HCT116 (cell line): ENCODE measurements at regions not wholly inside any gene's neighbourhood (a gene's known extent, or its start where the extent isn't known, plus 50 kb on each side); places are given as distances from the start of the nearest gene placed in this dataset.

Experiments used
- ATAC-seq: fragments of 200-7000 bp; cut with Tn5 transposase; 2 replicates; pipeline ENCODE4 v1.9.1; 2020; ENCODE audit warnings: mild to moderate bottlenecking, moderate library complexity
- BruUV-seq: library from RNA; stranded (reverse); fragments of 400-500 nt; replicated peaks from 2 replicates; lab custom pipeline; 2021; lab: Mats Ljungman, UMichigan
- CTCF ChIA-PET: fragments of 300-600 bp; sonication (Branson Sonifier 250); formaldehyde crosslinking; loops from one replicate; lab custom pipeline; 2021; ENCODE audit warnings: antibody characterized with exemption; lab: Charles Lee
- POLR2A ChIA-PET: fragments of 300-600, 350-600 bp; sonication (Branson Sonifier 250); formaldehyde crosslinking; loops from one replicate; lab custom pipeline; 2021; ENCODE audit warnings: antibody characterized with exemption; lab: Charles Lee
- RAD21 ChIA-PET, 2 experiments: fragments of 300-600 bp; sonication (Branson Sonifier 250); formaldehyde crosslinking; loops; one replicate each; lab custom pipeline; 2023; ENCODE audit warnings: low total read pairs in 2 of 2; ENCODE audit not compliant: uncharacterized antibody in 2 of 2, unreplicated experiment in 2 of 2, low non-redundant PET in 1 of 2; lab: Charles Lee
- DNase-seq: peaks from one replicate; pipeline ENCODE4 v3.0.0-alpha.2; 2010; ENCODE audit warnings: low read depth, low spot score
- H2AFZ ChIP-seq: fragments of 200-600 bp; shearing (Covaris generic), sonication (generic); 2 replicates; pipeline ENCODE4 v1.6.1; 2017; ENCODE audit warnings: low read depth, mixed run types, mixed read lengths, antibody characterized with exemption, low read length; ENCODE audit not compliant: poor library complexity, severe bottlenecking
- H3K27ac ChIP-seq: 2 replicates; pipeline ENCODE4 v1.5.1; 2012; ENCODE audit warnings: low read depth, low read length
- H3K27me3 ChIP-seq: fragments of 200-600 bp; sonication (generic); 2 replicates; pipeline ENCODE4 v1.6.1; 2016; ENCODE audit warnings: mixed run types, low read length, mixed read lengths; ENCODE audit not compliant: insufficient read depth
- H3K36me3 ChIP-seq, 2 experiments: fragments of 200-500 bp in 1 of 2; fragments of 200-600 bp in 1 of 2; sonication (Bioruptor generic) in 1 of 2; sonication (generic) in 1 of 2; 2 replicates each; pipeline versions ENCODE4 v1.5.1 to v1.6.1; 2014 to 2016; ENCODE audit warnings: low read length in 2 of 2, inconsistent platforms in 1 of 2, mixed read lengths in 1 of 2, mixed run types in 1 of 2; ENCODE audit not compliant: insufficient read depth in 2 of 2, control insufficient read depth in 1 of 2
- H3K4me1 ChIP-seq, 2 experiments: fragments of 200-600 bp in 1 of 2; sonication (generic) in 1 of 2; 2 replicates each; pipeline versions ENCODE4 v1.5.1 to v1.6.1; 2012 to 2017; ENCODE audit warnings: low read length in 2 of 2, inconsistent platforms in 1 of 2, mild to moderate bottlenecking in 1 of 2, mixed read lengths in 1 of 2, mixed run types in 1 of 2, moderate library complexity in 1 of 2; ENCODE audit not compliant: insufficient read depth in 2 of 2, control insufficient read depth in 1 of 2
- H3K4me2 ChIP-seq: fragments of 200-600 bp; sonication (generic); 2 replicates; pipeline ENCODE4 v1.6.1; 2017; ENCODE audit warnings: mixed run types, low read length, mixed read lengths
- H3K4me3 ChIP-seq, 2 experiments: fragments of 200-600 bp in 1 of 2; sonication (generic) in 1 of 2; replicated peaks in 1 of 2; 2 replicates each; pipeline ENCODE4 v1.5.1; 2011 to 2016; ENCODE audit warnings: low read length in 2 of 2, control low read depth in 1 of 2, low read depth in 1 of 2, mild to moderate bottlenecking in 1 of 2, mixed read lengths in 1 of 2, mixed run types in 1 of 2
- H3K79me2 ChIP-seq: fragments of 200-600 bp; sonication (generic); 2 replicates; pipeline ENCODE4 v1.6.1; 2017; ENCODE audit warnings: mild to moderate bottlenecking, mixed run types, low read length, moderate library complexity, mixed read lengths; ENCODE audit not compliant: insufficient read depth
- H3K9ac ChIP-seq: fragments of 200-600 bp; sonication (generic); 2 replicates; pipeline ENCODE4 v1.6.1; 2016; ENCODE audit warnings: low read length, mixed read lengths
- H3K9me2 ChIP-seq: fragments of 200-600 bp; sonication (generic), shearing (Covaris generic); 2 replicates; pipeline ENCODE4 v1.6.1; 2017; ENCODE audit warnings: mixed run types, mild to moderate bottlenecking, moderate library complexity; ENCODE audit not compliant: insufficient read depth
- H3K9me3 ChIP-seq, 2 experiments: fragments of 200-500 bp in 1 of 2; fragments of 200-600 bp in 1 of 2; sonication (Bioruptor generic) in 1 of 2; sonication (generic) in 1 of 2; 2 replicates each; pipeline ENCODE4 v1.6.1; 2014 to 2017; ENCODE audit warnings: low read length in 2 of 2, mixed read lengths in 2 of 2, inconsistent platforms in 1 of 2, low read depth in 1 of 2, mild to moderate bottlenecking in 1 of 2, mixed run types in 1 of 2, moderate library complexity in 1 of 2; ENCODE audit not compliant: control insufficient read depth in 1 of 2, insufficient read depth in 1 of 2
- H4K20me1 ChIP-seq: fragments of 200-600 bp; sonication (generic), shearing (Covaris generic); 2 replicates; pipeline ENCODE4 v1.6.1; 2017; ENCODE audit warnings: mixed run types, mild to moderate bottlenecking, moderate library complexity; ENCODE audit not compliant: insufficient read depth
- ATF3 ChIP-seq: IDR thresholded peaks from 2 replicates; pipeline ENCODE4 v1.6.1; 2012
- CBX3 ChIP-seq: IDR thresholded peaks from 2 replicates; pipeline ENCODE4 v1.6.1; 2012; ENCODE audit warnings: low read depth
- ELF1 ChIP-seq: IDR thresholded peaks from 2 replicates; pipeline ENCODE4 v1.6.1; 2012; ENCODE audit warnings: low read depth, borderline replicate concordance
- EZH2 ChIP-seq: fragments of 200-600 bp; sonication (generic); IDR thresholded peaks from 2 replicates; pipeline ENCODE4 v1.6.1; 2017; ENCODE audit warnings: antibody characterized with exemption, mixed run types
- EZH2phosphoT487 ChIP-seq: fragments of 200-600 bp; IDR thresholded peaks from 2 replicates; pipeline ENCODE4 v1.6.1; 2018; ENCODE audit warnings: antibody characterized with exemption, borderline replicate concordance
- JUND ChIP-seq: IDR thresholded peaks from 2 replicates; pipeline ENCODE4 v1.6.1; 2012
- MAX ChIP-seq: IDR thresholded peaks from 2 replicates; pipeline ENCODE4 v1.6.1; 2012
- POLR2AphosphoS5 ChIP-seq: IDR thresholded peaks from 2 replicates; pipeline ENCODE4 v1.6.1; 2011; ENCODE audit warnings: mild to moderate bottlenecking, low read depth, low read length, moderate library complexity
- SP1 ChIP-seq: IDR thresholded peaks from 2 replicates; pipeline ENCODE4 v1.6.1; 2012; ENCODE audit warnings: low read depth
- SRF ChIP-seq: IDR thresholded peaks from 2 replicates; pipeline ENCODE4 v1.6.1; 2012; ENCODE audit warnings: low read depth
- TCF7L2 ChIP-seq: IDR thresholded peaks from 2 replicates; pipeline ENCODE4 v1.7.0; 2011; ENCODE audit warnings: borderline replicate concordance, inconsistent platforms; ENCODE audit not compliant: insufficient read depth, insufficient read length; ENCODE audit errors: extremely low read depth
- YY1 ChIP-seq: IDR thresholded peaks from 2 replicates; pipeline ENCODE4 v1.6.1; 2011; ENCODE audit warnings: low read length, low read depth, moderate library complexity, mild to moderate bottlenecking; ENCODE audit not compliant: insufficient replicate concordance; ENCODE audit errors: extremely low read depth
- ZBTB33 ChIP-seq: IDR thresholded peaks from 2 replicates; pipeline ENCODE4 v1.6.1; 2011; ENCODE audit warnings: mild to moderate bottlenecking, low read length, moderate library complexity; ENCODE audit not compliant: insufficient replicate concordance; ENCODE audit errors: extremely low read depth
- ZFX ChIP-seq: fragments of 450-650 bp; IDR thresholded peaks from 2 replicates; pipeline ENCODE4 v1.6.1; 2017
- ZNF274 ChIP-seq: fragments of 200-500 bp; sonication (Bioruptor generic); IDR thresholded peaks from 2 replicates; pipeline ENCODE4 v1.6.1; 2014; ENCODE audit warnings: mild to moderate bottlenecking, low read depth, low read length, inconsistent platforms
- intact Hi-C: fragments of 100-400 bp; cut with micrococcal nuclease; formaldehyde crosslinking; loops from 2 replicates; pipeline ENCODE4 v1.10.0; 2022

GRCh38 chrX:6660567-6661264 is 125.8 kb upstream of the VCX3A start (continued):
- TF ChIP-seq ZBTB33 = no peak
- no peak for TF ChIP-seq ZFX
- no peak for TF ChIP-seq JUND
- no peak for TF ChIP-seq EZH2
- TF ChIP-seq SRF = no peak
- no peak for TF ChIP-seq ELF1
- TF ChIP-seq TCF7L2 = no peak
- TF ChIP-seq, all 23 proteins: peak for 0

- intact Hi-C loops = no loop called here
- CTCF ChIA-PET = no interaction called here
- no peaks in the 10 kb centered on the region for H3K4me1 ChIP-seq
Measured at GRCh38 chrX:6645216-6645615, 110.3 kb upstream of the VCX3A start.

More at GRCh38 chrX:6645216-6645615, 110.3 kb upstream of the VCX3A start:
- no peak overlapping the region for H3K4me3 ChIP-seq
- H2AFZ ChIP-seq = no peak overlapping the region
- H3K4me2 ChIP-seq = no peak overlapping the region
- no peaks in the 10 kb centered on the region for H3K9me3 ChIP-seq
- BruUV-seq = no TSS peak
- TF ChIP-seq CBX3 (no peak), ZNF274 (no peak), EZH2phosphoT487 (no peak), SP1 (no peak), EZH2 (no peak), TCF7L2 (no peak), YY1 (no peak), ATF3 (no peak), POLR2AphosphoS5 (no peak), MAX (no peak), JUND (no peak)
- ChIA-PET RAD21 (no interaction called here), POLR2A (no interaction called here)
- H3K9me2 ChIP-seq = no peaks in the 10 kb centered on the region
- no peak overlapping the region for H3K27ac ChIP-seq
- H3K36me3 ChIP-seq = no peaks in the 10 kb centered on the region
- DNase-seq (no peak), ATAC-seq (no peak)
- H3K27me3 ChIP-seq = no peaks in the 10 kb centered on the region
- H3K9ac ChIP-seq = no peak overlapping the region
- no peaks in the 10 kb centered on the region for H3K79me2 ChIP-seq
- H4K20me1 ChIP-seq = no peaks in the 10 kb centered on the region
